HG03175 (cell line): ENCODE measurements at regions not wholly inside any gene's neighbourhood (a gene's known extent, or its start where the extent isn't known, plus 50 kb on each side); places are given as distances from the start of the nearest gene placed in this dataset.
"Not testable (repeated sequence)": the region's sequence is repeated elsewhere in the genome, so short reads cannot be mapped to it uniquely, and the experiment has no call there.

Experiments
- ATAC-seq: cut with Tn5 transposase; IDR thresholded peaks from one replicate; pipeline ENCODE4 v1.9.1; 2021; ENCODE audit warnings: mild to moderate bottlenecking, moderate library complexity; ENCODE audit not compliant: unreplicated experiment

DNA sequence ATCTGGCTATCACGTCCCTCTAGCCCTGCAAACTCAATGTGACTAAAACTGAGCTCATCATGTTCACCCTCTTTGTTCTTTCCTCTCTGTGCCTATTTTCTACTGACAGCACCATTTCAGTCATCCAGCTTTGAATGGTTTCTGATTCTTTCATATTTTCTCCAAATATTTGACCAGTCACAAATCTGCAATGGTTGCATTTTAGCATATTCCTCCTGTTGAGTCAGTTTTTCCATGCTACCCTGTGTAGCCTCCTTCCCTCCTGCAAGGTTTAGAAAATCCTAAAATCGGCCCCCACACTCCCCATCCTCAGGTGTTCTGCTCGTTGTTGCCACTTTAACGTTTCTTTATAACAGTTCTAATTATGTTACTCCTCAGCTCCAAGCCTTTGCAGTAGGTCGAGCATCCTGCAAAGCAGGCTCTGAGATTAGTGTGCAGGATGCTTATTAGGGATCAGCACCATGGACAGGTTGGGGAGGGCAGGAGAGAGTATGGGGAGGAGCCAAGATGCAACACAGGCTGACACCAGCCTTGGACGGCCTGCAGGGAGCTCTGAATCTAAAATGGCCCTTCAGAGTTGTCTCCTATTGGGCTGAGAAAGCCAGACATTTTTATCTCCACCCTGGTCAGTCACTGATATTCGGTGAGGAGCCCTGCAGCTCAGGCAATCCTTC, 531.0 kb upstream of the COBL start:
- ATAC-seq: no peak

DNA sequence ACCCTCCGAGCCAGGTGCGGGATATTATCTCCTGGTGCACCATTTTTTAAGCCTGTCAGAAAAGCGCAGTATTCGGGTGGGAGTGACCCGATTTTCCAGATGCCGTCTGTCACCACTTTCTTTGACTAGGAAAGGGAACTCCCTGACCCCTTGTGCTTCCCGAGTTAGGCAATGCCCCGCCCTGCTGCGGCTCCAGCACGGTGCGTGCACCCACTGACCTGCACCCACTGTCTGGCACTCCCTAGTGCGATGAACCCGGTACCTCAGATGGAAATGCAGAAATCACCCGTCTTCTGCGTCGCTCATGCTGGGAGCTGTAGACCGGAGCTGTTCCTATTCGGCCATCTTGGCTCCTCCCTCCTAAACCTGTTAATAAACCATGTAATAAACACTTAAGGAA, 522.5 kb upstream of the COBL start:
- not testable (repeated sequence) for ATAC-seq

DNA sequence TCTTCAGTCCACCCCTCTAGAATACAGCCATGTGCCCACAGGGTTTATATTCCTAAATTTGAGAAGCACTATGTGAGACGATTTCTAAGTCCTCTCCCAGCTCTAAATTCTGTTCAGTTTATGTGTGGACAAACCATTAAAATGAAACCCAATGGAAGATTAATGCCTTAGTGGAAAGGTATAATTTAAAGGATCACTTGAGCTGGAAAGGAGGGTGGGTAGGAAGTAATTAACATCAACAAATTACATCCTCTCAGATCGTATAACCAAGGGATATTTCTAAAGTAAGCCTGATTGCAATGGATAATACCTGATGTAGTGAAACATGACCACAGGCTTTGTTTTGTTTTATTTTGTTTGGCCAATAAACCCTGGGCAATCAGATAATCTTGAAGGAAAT, 511.0 kb upstream of the COBL start:
- no peak for ATAC-seq

DNA sequence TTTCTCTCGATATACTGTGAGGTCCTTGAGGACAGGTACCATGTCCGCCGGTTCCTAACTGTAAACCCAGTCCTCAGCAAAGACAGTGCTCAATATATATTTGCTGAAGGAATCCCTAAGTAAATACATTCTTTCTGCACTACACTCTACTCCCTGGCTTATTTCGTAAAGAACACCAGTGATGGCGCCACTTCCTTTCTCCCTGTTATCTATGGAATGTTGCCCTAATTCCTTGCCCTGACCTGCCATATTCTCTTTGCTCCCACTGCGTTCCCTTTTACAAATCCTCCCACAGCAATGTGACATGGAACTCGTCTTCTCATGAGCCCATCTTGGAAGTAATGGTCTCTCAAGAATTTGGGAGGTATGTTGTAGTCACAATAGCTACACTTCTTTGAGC, 507.4 kb upstream of the COBL start:
- ATAC-seq: no peak

DNA sequence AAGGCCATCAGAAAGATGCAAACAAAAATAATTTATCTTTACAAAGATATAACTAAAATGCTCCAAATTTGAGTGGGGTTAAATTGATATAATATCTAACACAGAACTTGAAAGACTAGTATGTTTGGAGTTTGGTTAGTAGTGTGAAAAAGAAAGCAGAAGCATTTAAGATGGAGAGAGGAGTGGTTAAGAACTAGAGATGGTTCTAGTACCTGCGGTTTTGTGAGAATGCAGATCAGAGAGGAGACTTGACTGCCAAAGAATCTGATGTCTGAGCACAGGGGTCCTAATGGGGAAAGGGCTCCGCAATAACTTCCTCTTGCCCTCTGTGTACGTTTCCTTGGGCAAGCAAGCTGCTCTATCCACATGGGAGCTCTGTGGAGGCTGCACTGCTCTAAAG, 506.8 kb upstream of the COBL start:
- no peak for ATAC-seq

DNA sequence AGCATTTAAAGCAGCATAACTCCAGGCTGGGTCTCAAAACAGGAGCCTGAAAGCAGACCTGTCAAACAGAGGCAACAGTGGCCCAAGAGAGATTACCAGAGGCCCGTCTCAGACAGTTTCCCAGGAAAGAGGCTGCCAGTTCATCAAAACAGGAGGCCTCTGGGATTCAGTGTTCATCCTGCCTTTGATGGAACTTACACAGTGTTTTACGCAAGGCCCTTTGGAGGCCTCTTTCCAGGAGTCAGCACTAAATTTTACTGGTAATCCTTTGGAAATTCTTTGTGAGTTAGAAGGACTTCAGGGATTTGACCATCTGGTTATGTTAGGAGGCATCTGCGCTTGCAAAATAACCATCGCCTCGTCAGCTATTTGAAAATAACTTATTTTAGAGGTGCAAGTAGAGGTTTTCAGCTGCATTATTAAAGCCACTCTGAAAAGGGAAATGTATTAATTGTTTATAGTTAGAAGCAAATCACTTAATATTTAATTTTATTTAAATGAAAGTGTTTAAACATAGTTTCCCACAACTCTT, 501.2 kb upstream of the COBL start:
- no peak for ATAC-seq

DNA sequence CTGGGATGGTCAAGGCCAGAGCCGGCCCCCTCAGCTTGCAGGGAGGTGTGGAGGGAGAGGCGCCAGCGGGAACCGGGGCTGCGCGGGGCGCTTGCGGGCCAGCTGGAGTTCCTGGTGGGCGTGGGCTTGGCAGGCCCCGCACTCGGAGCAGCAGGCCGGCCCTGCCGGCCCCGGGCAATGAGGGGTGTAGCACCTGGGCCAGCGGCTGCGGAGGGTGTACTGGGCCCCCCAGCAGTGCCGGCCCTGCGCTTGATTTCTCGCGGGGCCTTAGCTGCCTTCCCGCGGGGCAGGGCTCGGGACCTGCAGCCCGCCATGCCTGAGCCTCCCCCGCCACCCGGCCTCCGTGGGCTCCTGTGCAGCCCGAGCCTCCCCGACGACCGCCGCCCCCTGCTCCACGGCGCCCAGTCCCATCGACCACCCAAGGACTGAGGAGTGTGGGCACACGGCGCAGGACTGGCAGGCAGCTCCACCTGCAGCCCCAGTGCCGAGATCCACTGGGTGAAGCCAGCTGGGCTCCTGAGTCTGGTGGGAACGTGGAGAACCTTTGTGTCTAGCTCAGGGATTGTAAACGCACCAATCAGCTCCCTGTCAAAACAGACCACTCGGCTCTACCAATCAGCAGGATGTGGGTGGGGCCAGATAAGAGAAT, 489.3 kb upstream of the COBL start:
- not testable (repeated sequence) for ATAC-seq

DNA sequence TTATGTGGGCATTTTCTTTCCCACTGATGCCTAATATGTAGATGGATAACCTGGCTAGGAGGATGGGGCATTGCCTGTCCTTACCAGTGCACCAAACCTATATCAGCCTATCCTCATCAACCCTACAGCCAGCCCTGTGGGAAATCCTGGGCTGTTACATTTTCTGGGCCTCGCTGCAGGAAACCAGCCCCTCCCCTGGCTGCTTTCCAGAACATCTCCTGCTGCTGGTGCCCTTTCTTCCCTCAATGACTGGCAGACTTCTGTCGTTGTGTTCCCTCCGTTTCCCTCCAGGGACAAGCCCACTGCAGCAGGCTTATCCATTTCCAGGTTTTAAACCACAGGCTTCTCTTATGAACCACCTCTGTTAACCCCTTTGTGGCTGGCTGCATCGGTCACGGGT, 486.1 kb upstream of the COBL start:
- ATAC-seq: no peak

DNA sequence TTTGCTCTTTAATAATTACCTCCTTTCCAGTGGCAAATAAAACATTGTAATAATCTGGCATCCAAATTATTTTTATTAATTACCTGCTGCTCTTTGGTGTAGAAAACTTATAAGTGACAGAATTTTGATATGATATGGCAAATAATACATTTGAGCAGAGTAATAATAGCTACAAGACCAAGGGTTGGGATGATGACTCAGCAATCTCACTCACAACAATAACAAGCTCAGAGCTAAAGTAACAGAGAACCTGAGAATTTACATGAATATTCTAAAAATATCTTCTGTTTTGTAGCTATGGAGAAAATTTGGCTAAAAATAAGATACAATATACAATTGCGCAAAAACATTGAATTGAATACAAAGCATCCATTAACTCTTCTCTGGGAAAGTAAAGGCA, 480.8 kb upstream of the COBL start:
- no peak for ATAC-seq

DNA sequence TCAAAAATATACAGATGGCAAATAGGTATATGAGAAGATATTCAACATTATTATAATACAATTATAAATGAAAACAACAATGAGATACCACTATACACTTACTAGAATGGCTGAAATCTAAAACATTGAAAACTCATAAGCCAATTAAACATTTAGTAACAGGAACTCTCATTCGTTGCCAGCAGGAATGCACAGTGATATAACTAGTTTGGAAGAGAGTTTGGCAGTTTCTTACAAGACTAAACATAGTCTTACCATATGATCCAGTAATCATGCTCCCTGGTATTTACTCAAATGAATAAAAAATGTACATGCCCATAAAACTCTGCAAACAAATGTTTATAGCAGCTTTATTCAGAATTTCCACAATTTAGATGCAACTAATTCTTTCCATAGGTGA, 476.2 kb upstream of the COBL start:
- no peak for ATAC-seq

DNA sequence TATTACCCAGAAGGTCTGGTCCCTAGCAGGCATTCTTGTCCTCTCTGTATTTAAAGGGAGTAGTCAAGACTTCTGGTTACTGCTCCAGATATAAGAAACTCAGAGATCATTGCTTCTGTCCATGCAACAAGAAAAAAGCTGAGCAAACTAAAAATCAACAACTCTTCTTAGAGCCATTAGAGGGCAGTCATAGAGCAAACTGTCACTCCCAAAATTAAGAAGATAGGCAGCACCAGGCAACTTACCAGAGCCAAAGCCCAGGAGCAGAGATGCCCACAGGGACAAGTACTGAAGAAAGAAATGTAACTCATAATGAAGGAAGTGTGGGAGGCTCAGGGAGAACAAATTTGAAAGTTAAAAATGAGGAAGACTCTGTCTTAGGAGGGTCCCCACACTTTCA, 472.9 kb upstream of the COBL start:
- ATAC-seq: no peak

DNA sequence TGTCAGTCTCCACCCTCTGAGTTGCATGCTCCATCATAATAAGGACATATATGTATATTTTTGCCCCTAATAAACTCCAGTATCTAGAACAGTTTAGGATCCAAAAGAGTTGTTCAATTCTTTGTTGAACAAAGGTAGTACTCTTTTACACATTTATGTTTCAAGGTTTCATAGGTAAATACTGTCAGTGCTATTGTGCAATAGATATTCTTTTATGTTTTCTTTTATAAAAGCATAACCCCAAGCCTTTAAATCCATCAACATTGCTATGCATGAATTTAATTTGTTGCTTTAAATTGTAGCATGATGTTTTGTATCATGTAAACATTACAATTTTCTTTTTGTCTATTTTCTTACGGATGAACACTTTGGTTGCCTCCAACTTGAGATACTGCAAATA, 469.7 kb upstream of the COBL start:
- no peak for ATAC-seq

DNA sequence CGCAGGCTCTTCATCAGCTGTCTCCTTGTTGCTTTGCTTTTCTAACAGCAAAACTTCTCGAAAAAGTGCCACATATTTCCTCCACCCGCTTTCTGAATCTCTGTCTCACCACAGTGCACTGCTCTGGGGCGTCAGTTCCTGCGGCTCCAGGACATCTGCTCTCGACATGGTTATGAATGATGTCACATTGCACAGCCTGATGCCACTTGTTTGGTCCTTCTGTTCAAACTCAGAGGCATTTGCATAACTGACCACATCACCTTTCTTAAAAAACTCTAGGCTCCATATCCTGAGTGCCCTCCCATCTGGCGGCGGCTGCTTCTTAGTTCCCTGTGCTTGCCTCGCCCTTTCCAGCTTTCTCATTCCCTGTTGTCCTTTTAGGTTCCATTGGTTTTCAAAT, 469.3 kb upstream of the COBL start:
- ATAC-seq: no peak

DNA sequence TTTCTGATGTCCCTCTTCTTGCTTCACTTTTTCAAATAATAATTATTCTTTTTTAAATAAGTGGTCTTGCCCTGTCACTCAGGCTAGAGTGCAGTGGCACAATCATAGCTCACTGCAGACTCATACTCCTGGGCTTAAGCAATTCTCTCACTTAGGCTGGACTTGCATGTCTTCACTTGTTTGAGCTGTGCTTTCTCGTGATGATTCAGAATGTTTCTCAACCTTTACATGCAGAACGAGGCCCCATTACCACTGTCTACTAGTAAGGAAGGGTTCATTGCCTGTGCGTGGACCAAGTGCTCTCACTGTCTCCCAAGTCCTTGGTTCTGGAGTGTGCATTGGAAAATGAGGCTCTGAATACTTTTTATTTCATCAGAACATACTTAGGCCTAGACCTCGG, 468.6 kb upstream of the COBL start:
- no peak for ATAC-seq

DNA sequence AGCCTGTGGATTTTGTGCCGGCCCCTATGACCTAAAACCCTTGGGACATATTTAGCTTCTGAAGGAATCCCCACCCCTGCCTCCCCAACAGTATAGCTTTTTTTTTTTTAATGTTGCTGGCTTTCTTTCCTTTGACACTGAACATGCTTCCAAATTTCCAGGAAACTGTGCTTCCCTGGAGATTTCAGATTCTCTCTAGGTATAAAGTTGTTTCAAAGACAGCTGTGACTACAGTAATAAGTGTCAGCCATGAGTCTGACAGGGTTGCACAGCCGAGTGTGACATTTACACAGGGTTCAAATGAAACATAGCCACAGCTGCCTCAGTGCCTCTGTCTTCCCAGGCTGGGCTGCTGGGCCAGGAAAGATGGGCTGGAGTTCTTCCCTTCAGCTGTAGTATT, 466.6 kb upstream of the COBL start:
- ATAC-seq: no peak

DNA sequence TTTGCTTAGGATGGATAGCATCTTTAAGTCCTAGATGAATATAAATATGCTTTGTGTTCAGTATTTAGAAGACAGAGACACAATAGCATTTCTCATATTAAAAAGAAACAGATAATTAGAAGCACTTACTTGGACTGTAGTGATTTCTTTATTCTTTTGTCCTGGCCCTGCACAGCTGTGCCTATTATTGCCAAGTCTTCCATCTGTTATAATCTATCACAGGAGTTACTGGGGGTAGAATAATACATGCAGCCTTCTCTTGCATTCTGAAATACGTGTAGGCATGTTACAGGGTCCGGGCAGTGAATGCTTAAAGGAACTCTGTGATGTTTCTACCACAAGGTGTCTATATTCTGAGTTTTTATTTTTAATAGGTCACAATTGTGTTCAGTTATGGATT, 461.5 kb upstream of the COBL start:
- no peak for ATAC-seq

DNA sequence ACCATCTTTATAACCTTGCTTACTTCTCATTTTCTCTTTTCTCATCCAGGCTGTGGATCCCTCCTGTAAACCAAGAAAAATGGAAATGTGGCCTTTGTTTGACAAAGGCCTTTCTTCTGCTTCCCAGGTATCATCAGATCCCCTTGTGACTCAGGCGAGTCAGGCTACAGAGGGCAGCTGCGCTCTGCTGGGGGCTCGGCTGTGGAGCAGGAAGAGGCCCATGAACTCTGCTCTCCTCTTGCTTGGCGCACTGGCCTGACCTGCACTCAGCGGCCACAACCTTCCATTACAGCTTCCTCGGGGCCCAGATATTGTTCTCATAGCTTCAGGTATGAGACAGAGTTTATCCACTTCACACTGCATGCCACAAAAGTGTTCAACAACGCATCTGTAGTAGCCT, 457.6 kb upstream of the COBL start:
- no peak for ATAC-seq

DNA sequence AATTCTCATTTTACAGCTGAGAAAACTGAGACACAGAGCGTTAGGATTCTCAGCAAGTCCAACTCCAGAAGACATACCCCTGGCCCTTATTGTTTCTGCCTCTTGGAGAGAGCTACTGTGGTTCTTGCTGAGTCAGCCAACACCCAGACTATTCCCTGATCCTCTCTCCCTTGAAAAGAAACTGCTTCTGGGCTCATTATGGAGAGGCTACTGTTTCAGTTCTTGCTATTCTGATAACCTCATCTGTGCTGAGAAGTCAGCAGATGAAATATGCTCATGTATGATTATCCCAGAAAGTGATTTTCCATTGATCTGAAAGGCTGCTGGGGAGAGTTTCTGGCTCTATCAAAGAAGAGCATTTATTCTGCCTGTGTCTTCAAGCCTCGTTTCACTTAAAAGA, 455.6 kb upstream of the COBL start:
- no peak for ATAC-seq

DNA sequence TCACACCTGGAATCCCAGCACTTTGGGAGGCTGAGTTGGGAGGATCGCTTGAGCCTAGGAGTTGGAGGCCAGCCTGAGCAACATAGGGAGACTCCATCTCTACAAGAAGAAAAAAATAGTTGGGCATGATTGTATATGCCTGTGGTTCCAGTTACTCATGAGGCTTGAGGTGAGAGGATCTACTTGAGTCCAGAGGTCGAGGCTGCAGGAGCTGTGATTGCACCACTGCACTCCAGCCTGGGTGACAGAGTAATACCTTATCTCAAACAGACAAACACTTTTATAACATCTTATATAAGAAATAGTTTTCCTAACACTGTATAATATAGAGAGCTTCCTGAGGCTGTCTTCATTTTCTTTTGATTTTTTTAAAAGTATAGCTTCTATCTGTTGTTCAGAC, 448.4 kb upstream of the COBL start:
- no peak for ATAC-seq

DNA sequence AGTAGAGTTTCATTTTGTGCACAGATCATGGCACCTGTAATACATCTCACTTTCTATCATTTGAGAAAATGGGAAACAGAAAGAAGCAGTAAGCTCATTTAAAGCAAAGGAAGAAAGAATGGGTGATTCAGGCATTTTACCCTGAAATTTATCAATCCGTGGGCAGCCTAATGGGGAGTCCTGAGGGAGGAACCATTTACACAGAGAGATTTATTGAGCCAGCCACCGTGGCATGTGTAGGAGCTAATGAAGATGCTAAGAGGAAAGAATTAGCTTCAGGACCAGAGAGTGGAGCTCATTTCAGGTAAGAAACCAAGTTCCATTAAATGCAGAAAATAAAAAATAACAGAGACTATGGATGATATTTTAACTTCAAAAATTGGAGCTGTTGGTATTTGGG, 443.4 kb upstream of the COBL start:
- no peak for ATAC-seq

DNA sequence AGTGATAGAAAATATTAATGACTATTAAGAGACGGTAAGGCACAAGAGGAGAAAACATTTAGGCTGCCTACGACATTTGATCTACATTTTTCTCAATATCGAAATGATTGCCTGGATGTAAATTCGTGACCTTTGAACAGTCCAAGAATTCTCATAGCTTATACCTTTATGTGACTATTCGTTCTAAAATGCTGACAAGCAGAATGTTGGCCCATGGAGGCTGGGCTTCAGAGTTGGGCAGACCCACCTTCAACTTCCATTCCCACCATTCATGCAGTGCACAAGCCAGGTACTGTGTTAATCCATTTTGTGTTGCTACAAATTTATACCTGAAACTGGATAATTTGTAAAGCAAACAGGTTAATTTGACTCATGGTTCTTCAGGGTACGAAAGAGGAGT, 441.4 kb upstream of the COBL start:
- no peak for ATAC-seq

DNA sequence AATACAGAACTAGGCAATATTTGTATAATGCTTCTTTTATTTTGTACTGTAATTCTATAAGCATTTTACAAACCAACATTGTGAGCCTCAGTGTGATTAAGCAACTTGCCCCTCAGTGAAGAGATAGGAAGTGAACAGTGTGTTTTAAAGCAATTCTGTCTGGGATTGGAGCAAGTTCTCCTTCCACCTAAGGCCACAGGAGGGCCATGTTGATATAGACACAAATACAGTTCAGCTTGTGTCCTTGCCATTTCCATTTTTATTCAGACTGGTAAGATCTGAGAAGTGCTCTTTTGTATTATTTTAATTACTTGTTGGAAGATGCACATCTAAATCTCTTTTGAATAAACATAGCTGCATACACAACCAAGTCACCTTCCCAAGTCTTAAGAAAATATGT, 416.3 kb upstream of the COBL start:
- no peak for ATAC-seq

DNA sequence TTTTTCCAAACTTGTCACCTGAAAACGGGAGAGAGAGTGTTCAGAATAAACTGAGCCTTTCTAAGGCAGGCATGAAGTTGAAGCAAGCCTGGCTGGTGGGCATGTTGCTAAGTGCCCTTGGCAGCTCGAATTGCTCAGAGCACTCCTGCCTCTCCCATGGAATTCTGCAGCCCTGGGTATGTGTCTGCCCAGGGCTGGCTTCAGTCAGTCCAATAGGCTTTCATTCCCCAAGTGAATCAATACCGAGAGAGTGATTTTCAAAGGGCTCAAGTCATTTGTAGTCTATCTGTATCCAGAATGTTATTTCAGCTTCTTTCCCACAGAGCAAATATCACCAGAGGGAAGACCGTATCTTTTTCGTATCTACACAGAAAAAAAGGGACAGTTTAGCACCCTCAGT, 415.5 kb upstream of the COBL start:
- no peak for ATAC-seq
